Brain microvascular endothelial cell (primary cell): ENCODE measurements at regions not wholly inside any gene's neighbourhood (a gene's known extent, or its start where the extent isn't known, plus 50 kb on each side); places are given as distances from the start of the nearest gene placed in this dataset.

ENCODE experiments used
- DNase-seq: peaks from one replicate; pipeline ENCODE4 v3.0.0-alpha.2; 2020
- H3K27ac ChIP-seq: fragments of 250-450 bp; sonication (Bioruptor Pico); 2 replicates; pipeline ENCODE4 v1.5.1; 2020; ENCODE audit warnings: mild to moderate bottlenecking, moderate library complexity
- H3K27me3 ChIP-seq: fragments of 250-450 bp; sonication (Bioruptor Pico); replicated peaks from 2 replicates; pipeline ENCODE4 v1.5.1; 2020; ENCODE audit warnings: mild to moderate bottlenecking
- H3K36me3 ChIP-seq: fragments of 250-450 bp; sonication (Bioruptor Pico); replicated peaks from 2 replicates; pipeline ENCODE4 v1.5.1; 2020; ENCODE audit warnings: mild to moderate bottlenecking
- H3K4me3 ChIP-seq: 2 replicates; pipeline ENCODE4 v1.5.1; 2011; ENCODE audit warnings: low read depth, mild to moderate bottlenecking, control low read depth, low read length, moderate library complexity
- CTCF ChIP-seq: IDR thresholded peaks from 2 replicates; pipeline ENCODE4 v1.5.1; 2011; ENCODE audit warnings: low read depth, mild to moderate bottlenecking, moderate library complexity, low read length, control low read depth, inconsistent platforms; ENCODE audit errors: missing control alignments
- in situ Hi-C: cut with HindIII; loops from 2 replicates; pipeline ENCODE4 v1.10.0; 2017; ENCODE audit warnings: low sequenced_read_pairs, low pct_ligation_motif_present

- in situ Hi-C loops, result no loop called here
- Histone ChIP-seq H3K27ac (no peak overlapping the region), H3K4me3 (no peak overlapping the region), H3K36me3 (no peaks in the 10 kb centered on the region), H3K27me3 (no peaks in the 10 kb centered on the region)
- no peak for TF ChIP-seq CTCF
- no peak for DNase-seq
Measured at GRCh38 chr15:70484993-70485392, 278.4 kb downstream of the UACA start.

- in situ Hi-C loops, result no loop called here
- Histone ChIP-seq H3K36me3 (no peaks in the 10 kb centered on the region), H3K27me3 (no peaks in the 10 kb centered on the region), H3K4me3 (no peak overlapping the region), H3K27ac (no peak overlapping the region)
- DNase-seq, result no peak
- TF ChIP-seq CTCF, result no peak
Measured at GRCh38 chr15:70483513-70483912, 279.8 kb downstream of the UACA start.

GRCh38 chr15:70480196-70480856 lies 283.0 kb downstream of the UACA start:
- Histone ChIP-seq H3K27me3 (no peaks in the 10 kb centered on the region), H3K36me3 (no peaks in the 10 kb centered on the region), H3K4me3 (no peak overlapping the region), H3K27ac (no peak overlapping the region)
- no peak for DNase-seq
- no peak for TF ChIP-seq CTCF
- in situ Hi-C loops, result no loop called here

GRCh38 chr15:70479785-70480184 lies 283.6 kb downstream of the UACA start:
- Histone ChIP-seq H3K36me3 (no peaks in the 10 kb centered on the region), H3K27me3 (no peaks in the 10 kb centered on the region), H3K4me3 (no peak overlapping the region), H3K27ac (no peak overlapping the region)
- no peak for TF ChIP-seq CTCF
- in situ Hi-C loops, result no loop called here
- no peak for DNase-seq

GRCh38 chr15:70479056-70479455 lies 284.3 kb downstream of the UACA start:
- H3K36me3 ChIP-seq, result no peaks in the 10 kb centered on the region
- no peak for DNase-seq
- in situ Hi-C loops, result no loop called here
- H3K4me3 ChIP-seq, result no peak overlapping the region
- no peak for TF ChIP-seq CTCF
- H3K27ac ChIP-seq, result no peak overlapping the region
- no peaks in the 10 kb centered on the region for H3K27me3 ChIP-seq
